ENCODE measurements at regions not wholly inside any gene's neighbourhood (a gene's known extent, or its start where the extent isn't known, plus 50 kb on each side); places are given as distances from the start of the nearest gene placed in this dataset.

- TF ChIP-seq CTCF (IDR thresholded peaks at IDR 0.05) = no peak
- TF ChIP-seq POLR2A (IDR thresholded peaks at IDR 0.05) = no peak
These were observed 261.1 kb downstream of the SIPA1L2 start for GRCh38 chr1:232368821-232369321.
